Stimulated activated CD4-positive, alpha-beta T cell treated with anti-CD3 and anti-CD28 coated beads, TNF-alpha, amount 100 ng/mL, for 24 hours (primary cell): ENCODE measurements at regions not wholly inside any gene's neighbourhood (a gene's known extent, or its start where the extent isn't known, plus 50 kb on each side); places are given as distances from the start of the nearest gene placed in this dataset.

Experiments used
- DNase-seq, 3 experiments: peaks; one replicate each; pipeline ENCODE4 v3.0.0-alpha.2; 2020; ENCODE audit warnings: low read depth in 3 of 3

DNA sequence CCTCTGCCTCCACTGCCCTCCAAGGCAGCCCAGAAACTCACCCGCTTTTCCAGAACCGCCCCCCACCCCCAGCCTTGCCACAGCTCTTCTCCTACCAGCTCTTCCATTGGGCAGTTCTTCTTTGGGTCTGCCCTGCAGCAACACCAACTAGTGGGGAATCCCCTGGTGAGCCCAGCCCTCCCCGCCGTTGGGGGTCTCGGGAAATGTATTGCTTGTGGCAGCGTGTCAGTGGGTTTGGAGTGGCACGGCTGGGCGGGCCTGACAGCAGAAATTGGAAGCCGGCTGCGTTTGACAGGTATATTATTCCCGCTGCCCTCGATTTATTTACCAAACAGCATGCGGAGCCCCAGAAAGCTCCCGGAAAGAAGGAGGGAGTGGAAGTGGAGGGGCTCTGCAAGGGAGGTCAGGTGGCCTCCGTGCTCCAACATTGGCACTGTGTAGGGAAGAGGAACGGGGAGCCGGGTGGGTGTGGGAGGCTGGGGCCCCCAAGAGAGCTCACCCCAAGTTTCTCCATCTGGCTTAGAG, 65.2 kb upstream of the NECTIN1 start:
- DNase-seq: no peak

DNA sequence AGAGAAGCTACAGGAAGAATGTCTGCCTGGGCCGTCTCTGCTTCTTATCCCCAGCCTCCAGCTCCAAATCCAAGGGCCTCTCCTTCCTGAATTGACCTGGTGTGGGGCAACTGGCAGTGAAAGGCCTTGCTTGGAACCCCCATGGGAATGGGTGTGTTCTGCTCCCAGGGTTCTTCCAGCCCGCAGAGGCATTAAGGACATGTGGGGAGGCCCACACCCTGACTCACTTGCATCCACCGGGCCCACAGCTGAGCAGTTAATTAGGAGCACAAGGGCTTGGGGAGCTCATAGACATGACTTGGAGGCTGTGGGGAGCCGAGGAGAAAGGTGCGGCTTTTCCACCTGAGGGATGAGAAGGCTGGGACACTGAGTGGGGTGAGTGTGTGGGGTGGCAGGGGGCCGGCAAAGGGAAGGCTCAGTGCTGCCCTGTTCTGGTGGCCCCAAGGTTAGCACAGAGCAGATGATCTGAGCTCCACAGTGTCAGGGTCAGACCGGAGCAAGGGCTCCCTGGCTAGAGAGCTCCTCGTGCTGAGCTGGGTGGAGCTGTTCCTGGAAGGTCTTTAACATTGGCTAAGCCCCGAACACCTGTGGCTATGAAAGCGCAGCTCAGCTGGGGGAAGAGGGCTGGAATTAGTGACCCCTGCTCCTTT, 64.5 kb upstream of the NECTIN1 start:
- DNase-seq: no peak

- no peak for DNase-seq
These were observed 62.7 kb upstream of the NECTIN1 start for GRCh38 chr11:119791701-119792151.

- DNase-seq: no peak
These were observed 62.0 kb upstream of the NECTIN1 start for GRCh38 chr11:119791047-119791446.

DNA sequence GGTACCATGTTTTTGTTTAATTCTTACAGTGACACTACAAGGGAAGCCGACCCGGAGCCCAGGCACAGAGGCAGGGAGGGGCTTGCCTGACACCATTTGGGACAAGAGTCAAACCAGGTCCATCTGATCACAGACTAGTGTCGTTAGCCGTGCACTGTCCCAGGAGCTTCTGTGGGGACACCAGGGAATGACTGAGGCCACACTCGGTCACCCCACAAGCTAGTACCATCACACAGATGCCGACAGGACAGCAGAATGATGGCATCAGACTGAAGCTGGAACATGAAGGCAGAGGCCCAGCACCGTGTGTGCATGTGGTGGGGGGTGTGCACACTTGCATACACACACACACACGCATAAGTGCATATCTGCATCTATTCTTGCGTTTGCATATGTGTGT, 61.5 kb upstream of the NECTIN1 start:
- DNase-seq: no peak

DNA sequence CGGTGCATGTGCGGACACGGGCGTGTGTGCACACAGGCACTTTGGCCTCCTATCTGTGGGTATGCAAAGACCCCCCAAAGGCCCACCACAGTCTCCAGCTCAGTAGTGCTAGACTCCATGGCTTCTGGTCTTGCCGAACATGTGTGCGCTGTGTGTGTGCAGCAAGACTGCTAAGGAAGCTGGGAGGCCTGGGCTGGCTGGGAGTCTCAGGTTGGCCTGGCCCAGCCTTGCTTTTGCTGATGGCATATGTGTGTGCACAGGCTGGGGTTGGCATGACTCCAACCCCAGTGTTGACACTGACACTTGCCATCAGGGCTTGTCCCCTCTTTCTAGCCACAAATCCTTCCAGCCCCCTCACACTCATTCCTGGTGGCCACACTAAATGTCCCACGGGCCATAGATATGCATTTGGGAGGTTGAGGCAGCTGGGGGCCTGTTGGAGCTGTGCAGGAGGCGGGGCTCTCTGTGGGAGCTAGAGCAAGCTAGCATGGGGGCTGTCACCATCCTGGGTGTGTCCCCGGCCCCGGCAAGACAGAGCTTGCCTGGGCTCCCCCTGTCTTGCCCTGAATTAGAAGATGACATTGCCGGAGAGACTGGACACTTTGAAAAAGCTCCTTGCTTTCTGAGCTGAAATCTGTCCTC, 60.9 kb upstream of the NECTIN1 start:
- no peak for DNase-seq

- DNase-seq: no peak
These were observed 60.0 kb upstream of the NECTIN1 start for GRCh38 chr11:119788911-119789560.

DNA sequence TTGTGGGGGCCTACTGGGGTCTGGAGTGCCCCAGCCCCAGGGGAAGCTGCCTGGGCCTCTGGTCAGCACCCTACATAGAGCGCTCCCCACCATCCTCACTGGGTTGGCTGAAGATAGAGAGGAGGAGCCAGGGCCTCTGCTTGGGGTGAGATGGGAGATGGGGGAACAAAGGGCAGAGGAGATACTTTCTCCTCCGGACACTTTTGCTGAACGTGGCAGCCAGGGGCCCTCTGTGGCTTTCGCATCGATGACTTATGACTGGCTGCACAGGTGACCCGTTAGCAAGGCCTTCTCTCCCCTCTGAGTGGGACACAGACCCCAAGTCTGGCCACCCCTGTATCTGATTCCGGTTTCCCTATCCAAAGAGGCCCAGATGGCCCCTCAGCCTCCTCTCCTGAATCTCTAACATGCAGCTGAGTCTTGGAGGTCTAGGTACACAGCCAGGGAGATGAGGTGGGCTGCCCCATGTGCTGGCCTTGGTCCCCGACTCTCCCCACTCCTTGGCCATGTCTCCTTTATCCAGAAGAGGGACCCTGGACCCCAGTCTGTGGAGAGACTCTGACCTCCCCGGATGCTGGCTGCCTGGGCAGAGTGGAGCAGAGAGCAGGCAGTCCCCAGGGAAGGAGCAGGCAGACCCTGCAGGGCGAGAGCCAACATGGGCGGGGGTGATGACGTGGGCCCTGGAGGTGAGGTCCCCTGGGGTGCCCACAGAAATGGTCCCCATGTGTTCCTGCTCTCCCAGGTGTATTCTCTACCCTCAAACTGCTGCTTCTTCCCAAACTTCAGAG, 59.3 kb upstream of the NECTIN1 start:
- no peak for DNase-seq

DNA sequence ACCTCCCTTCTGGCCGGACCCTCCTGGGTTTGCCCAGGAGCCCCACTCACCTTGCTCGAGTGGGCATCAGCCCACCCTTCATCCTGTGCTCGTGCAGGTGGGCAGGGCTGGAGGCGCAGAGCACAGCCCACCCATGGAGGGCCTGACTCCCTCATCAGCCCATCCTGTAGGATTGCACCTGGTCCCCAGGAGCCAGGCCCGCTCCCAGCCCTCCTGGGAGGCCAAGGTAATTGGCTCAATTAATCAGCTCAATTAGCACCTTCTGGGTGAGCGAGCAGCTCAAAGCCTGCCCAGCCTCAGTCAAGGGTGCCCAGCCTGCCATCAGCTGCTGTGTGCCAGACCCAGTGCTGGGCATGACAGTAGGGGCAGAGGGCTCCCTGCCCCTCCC, 58.1 kb upstream of the NECTIN1 start:
- DNase-seq: no peak

DNA sequence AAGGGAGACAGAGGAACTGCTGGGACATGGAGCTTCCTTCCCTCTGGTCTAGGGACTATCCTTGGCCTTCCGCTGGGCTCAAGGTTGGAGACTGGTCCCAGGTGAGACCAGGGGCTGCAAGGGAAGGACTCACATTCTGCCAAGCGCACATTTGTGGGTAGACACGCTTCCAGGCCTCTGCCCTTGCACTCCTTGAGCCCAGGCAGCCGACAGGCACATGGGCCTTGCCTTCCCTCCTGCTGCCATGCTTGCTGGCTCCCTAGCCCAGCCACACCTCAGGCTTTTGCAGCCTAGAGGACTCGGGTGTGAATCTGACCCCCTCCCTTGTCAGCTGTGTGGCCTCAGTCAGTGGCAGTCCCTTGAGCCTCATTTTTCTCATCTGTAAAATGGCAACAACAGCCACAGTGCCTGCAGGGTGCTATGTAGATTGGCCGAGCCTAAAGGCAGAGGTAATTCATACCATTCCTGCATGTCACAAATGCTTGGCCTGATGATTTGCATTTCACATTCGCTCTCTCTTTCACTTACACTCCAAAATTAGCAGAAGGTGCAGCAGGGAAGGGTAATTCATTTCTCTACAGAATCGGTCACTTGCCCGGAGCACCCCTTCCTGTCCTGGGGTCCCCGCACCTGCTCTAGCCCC, 57.6 kb upstream of the NECTIN1 start:
- DNase-seq: no peak

- no peak for DNase-seq
These were observed 56.1 kb upstream of the NECTIN1 start for GRCh38 chr11:119785131-119785530.

DNA sequence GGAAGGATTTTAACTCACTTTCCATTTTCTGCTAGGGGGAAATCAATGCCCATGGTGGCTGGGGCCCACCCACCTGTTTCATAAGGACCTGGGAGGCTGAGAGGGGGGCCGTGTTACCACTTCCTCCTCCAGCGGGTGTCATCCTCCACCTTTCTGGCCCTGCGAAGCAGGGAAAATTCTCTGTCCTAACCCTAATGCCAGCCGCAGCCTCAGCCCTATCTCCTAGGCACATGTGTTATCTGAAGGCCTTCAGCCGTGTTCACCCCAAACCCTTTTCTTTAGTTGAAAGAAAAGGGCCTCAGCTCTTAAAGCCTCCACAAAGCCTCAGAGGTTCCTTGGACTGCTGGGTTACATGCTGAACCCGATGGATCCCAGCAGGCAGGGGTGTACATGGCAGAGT, 55.4 kb upstream of the NECTIN1 start:
- DNase-seq: no peak

DNA sequence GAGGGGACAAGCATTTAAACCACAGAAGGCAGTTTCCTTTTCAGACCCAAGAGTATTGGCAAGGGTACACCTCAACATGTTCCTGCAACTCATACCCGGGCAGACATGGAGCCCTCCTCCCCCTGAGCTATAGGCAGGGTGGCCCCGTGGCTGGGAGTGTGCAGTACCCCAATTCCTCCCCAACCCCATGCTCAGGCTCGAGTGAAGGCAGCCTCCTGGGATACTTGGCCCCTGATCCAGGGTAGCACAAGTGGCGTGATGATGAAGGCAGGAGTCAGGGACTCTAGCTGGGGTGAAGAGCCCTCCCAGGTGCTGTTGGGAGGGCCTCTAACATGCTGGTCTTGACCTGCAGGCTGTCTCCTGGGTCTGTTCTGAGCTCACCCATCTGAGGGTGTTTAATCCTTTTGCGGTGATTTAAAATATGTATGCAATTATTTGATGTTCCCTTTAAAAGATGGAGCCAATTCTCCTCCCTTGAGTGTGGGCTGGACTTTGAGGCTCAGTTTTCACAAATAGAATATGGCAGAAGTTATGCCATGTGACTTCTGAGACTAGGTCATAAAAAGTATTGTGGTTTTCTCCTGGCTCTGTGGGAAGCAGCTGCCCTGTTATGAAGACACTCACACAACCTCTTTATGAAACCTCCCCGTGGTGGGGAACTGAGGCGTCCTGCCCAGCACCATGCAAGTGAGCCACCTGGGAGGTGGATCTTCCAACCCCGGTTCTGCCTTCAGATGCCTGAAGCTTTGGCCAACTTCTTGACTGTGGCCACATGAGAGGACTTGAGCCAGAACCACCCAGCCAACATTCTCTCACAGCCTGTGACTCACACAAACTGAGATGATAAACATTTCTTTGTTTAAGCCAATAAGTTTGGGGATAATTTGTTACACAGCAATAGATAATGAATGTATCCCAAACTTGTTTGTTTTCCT, 54.7 kb upstream of the NECTIN1 start:
- DNase-seq: no peak

DNA sequence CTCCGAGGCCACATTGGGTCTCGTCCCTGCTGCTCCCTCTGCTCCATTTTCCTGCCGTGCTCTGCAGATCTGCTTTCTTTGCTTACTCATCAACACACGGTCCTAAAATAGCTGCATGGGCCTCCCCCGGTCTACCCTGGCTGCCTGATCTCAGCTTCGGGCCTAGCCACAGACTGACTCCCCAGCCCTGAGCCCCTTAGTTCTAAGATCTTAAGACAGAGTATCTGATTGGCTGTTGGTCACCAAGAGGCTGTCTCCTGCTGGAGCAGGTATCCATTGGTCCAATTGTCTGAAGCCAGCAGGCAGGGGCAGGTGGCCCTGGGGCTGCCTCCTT, 53.7 kb upstream of the NECTIN1 start:
- DNase-seq: no peak

DNA sequence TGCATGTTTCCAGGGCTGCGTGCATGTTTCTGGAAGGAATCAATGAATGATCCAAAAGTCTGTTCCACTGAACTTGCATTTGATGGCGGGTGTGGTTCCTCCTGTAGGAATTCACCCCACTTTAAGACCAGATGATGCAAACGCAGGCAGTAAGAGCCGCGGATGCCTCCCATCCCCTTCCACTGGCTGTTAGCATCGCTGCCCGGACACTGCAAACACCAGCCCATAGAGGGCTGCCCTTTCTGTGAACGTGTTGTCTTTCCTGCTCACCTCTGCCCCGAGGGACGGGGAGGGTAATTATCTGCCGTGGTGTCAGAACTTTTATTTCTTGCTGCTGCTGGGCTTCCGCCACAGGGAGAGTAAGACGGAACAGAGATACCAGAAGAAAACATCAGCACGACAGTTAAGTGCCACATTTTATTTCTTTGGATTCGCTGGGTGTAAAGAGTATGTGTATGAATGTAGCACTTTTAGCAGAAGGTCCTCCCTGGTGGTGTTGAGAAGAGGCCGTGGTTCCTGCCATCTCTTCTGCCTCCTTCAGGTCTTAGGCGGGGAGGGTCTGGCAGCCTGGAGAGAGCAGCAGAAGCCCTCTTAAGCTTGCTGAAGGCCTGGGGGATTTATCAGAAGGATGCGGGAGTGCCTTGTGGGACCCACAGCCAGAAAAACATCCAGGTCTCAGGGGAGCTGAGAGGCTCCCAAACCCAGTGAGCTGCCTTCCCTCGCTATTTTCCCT, 53.2 kb upstream of the NECTIN1 start:
- DNase-seq: no peak

GRCh38 chr11:119780222-119780953, 51.4 kb upstream of the NECTIN1 start:
- no peak for DNase-seq

GRCh38 chr11:119779195-119780071, 50.4 kb upstream of the NECTIN1 start:
- DNase-seq: no peak
